Aorta (tissue), 5 donors: ENCODE measurements at regions not wholly inside any gene's neighbourhood (a gene's known extent, or its start where the extent isn't known, plus 50 kb on each side); places are given as distances from the start of the nearest gene placed in this dataset.

ENCODE experiments used
- ATAC-seq: fragments of 200-7000 bp; cut with Tn5 transposase; one replicate; pipeline ENCODE4 v1.9.1; 2022; ENCODE audit warnings: moderate library complexity; ENCODE audit not compliant: low FRiP score
- DNase-seq, 2 donors: peaks; one replicate each; pipeline ENCODE4 v3.0.0-alpha.2; 2020
- H3K27ac ChIP-seq, 2 donors: one replicate each; pipeline ENCODE4 v1.5.1; 2013; ENCODE audit warnings: low read length in 2 of 2, mild to moderate bottlenecking in 2 of 2, moderate library complexity in 2 of 2, control low read depth in 1 of 2, inconsistent platforms in 1 of 2, low read depth in 1 of 2
- H3K27me3 ChIP-seq, 2 donors: one replicate each; pipeline ENCODE4 v1.6.1; 2013; ENCODE audit warnings: control low read depth in 1 of 2, low read length in 1 of 2, mild to moderate bottlenecking in 1 of 2, moderate library complexity in 1 of 2; ENCODE audit not compliant: insufficient read depth in 2 of 2, control insufficient read depth in 1 of 2
- H3K36me3 ChIP-seq, 2 donors: one replicate each; pipeline ENCODE4 v1.6.1; 2013; ENCODE audit warnings: control low read depth in 1 of 2, low read length in 1 of 2, mild to moderate bottlenecking in 1 of 2; ENCODE audit not compliant: insufficient read depth in 2 of 2, control insufficient read depth in 1 of 2
- H3K4me1 ChIP-seq, 2 donors: one replicate each; pipeline ENCODE4 v1.6.1; 2013; ENCODE audit warnings: low read length in 2 of 2, control low read depth in 1 of 2, mild to moderate bottlenecking in 1 of 2, moderate library complexity in 1 of 2; ENCODE audit not compliant: insufficient read depth in 2 of 2, control insufficient read depth in 1 of 2
- H3K4me3 ChIP-seq, 2 donors: one replicate each; pipeline ENCODE4 v1.5.1; 2013; ENCODE audit warnings: low read length in 2 of 2, control low read depth in 1 of 2, mild to moderate bottlenecking in 1 of 2
- H3K9me3 ChIP-seq: one replicate; pipeline ENCODE4 v1.6.1; 2013; ENCODE audit warnings: mild to moderate bottlenecking, low read length; ENCODE audit not compliant: control insufficient read depth
- WGBS, 2 donors: extraction: QIAGEN DNeasy Blood & Tissue Kit; methylation state at CpG; one replicate each; pipeline ENCODE4 v1.1.7; 2013; 5-methylcytosine and 5-hydroxymethylcytosine counted together
- intact Hi-C, 2 donors: fragments of 100-400 bp; cut with DNase I; formaldehyde crosslinking; loops; one replicate each; pipeline versions ENCODE4 v1.14.2 to v1.15.0; 2022
- donor health status: healthy with polysubstance abuse.
- donor health status: Bipolar disorder and iron deficiency.
- donor health status: DM: no; HTN: no; CAD: no.
- donor health status: DM: no; HTN: no; CAD: no.
- donor health status: DM: yes; HTN: yes; CAD: no.

- Histone ChIP-seq H3K36me3 (no peaks in the 10 kb centered on the region), H3K27me3 (no peaks in the 10 kb centered on the region), H3K4me3 (no peak overlapping the region), H3K27ac (no peak overlapping the region), H3K4me1 (no peaks in the 10 kb centered on the region), H3K9me3 (no peaks in the 10 kb centered on the region)
- WGBS, 2 donors: 58 to 59% methylated on average over 6 of the region's 6 CpGs
- no peak for DNase-seq
- intact Hi-C loops: no loop called here
- no peak for ATAC-seq
Observed at GRCh38 chr16:6853565-6853964, 479.1 kb upstream of the RBFOX1 start.

GRCh38 chr16:6852643-6853225 is 479.9 kb upstream of the RBFOX1 start:
- no peak for ATAC-seq
- Histone ChIP-seq H3K27ac (no peak overlapping the region), H3K4me3 (no peak overlapping the region), H3K9me3 (no peaks in the 10 kb centered on the region), H3K4me1 (no peaks in the 10 kb centered on the region), H3K36me3 (no peaks in the 10 kb centered on the region), H3K27me3 (no peaks in the 10 kb centered on the region)
- 83 to 89% methylated on average over 3 of the region's 3 CpGs for WGBS, 2 donors
- intact Hi-C loops: no loop called here
- no peak for DNase-seq

GRCh38 chr16:6846452-6846851 is 486.2 kb upstream of the RBFOX1 start:
- H3K27me3 ChIP-seq: no peaks in the 10 kb centered on the region
- no peak overlapping the region for H3K27ac ChIP-seq
- H3K36me3 ChIP-seq: no peaks in the 10 kb centered on the region
- H3K4me1 ChIP-seq: no peaks in the 10 kb centered on the region
- H3K9me3 ChIP-seq: no peaks in the 10 kb centered on the region
- 55 to 62% methylated on average over 8 of the region's 8 CpGs for WGBS, 2 donors
- ATAC-seq (no peak), DNase-seq (no peak)
- no peak overlapping the region for H3K4me3 ChIP-seq
- intact Hi-C loops: no loop called here

GRCh38 chr16:6841392-6841791 is 491.3 kb upstream of the RBFOX1 start:
- Histone ChIP-seq H3K4me3 (no peak overlapping the region), H3K4me1 (no peaks in the 10 kb centered on the region), H3K9me3 (peaks cover 1% of the 10 kb centered on the region), H3K36me3 (no peaks in the 10 kb centered on the region), H3K27ac (no peak overlapping the region), H3K27me3 (no peaks in the 10 kb centered on the region)
- intact Hi-C loops: no loop called here
- 56 to 76% methylated on average over 6 of the region's 6 CpGs for WGBS, 2 donors
- DNase-seq (no peak), ATAC-seq (no peak)

GRCh38 chr16:6837722-6838121 is 494.9 kb upstream of the RBFOX1 start:
- Histone ChIP-seq H3K4me3 (no peak overlapping the region), H3K4me1 (no peaks in the 10 kb centered on the region), H3K27ac (no peak overlapping the region), H3K27me3 (no peaks in the 10 kb centered on the region), H3K9me3 (peaks cover 1% of the 10 kb centered on the region), H3K36me3 (no peaks in the 10 kb centered on the region)
- ATAC-seq (no peak), DNase-seq (no peak)
- intact Hi-C loops: no loop called here
- WGBS, 2 donors: 94 to 96% methylated on average over 2 of the region's 2 CpGs

- DNase-seq (no peak), ATAC-seq (no peak)
- intact Hi-C loops: no loop called here
- H3K9me3 ChIP-seq: peaks cover 1% of the 10 kb centered on the region
- 84 to 89% methylated on average over 3 of the region's 3 CpGs for WGBS, 2 donors
- H3K36me3 ChIP-seq: no peaks in the 10 kb centered on the region
- H3K27ac ChIP-seq: no peak overlapping the region
- no peaks in the 10 kb centered on the region for H3K27me3 ChIP-seq
- H3K4me3 ChIP-seq: no peak overlapping the region
- H3K4me1 ChIP-seq: no peaks in the 10 kb centered on the region
Observed at GRCh38 chr16:6836766-6837165, 495.9 kb upstream of the RBFOX1 start.

- no peaks in the 10 kb centered on the region for H3K36me3 ChIP-seq
- DNase-seq: no peak
- intact Hi-C loops: no loop called here
- WGBS, 2 donors: 75 to 77% methylated on average over 5 of the region's 5 CpGs
- no peak overlapping the region for H3K27ac ChIP-seq
- ATAC-seq: no peak
- H3K27me3 ChIP-seq: no peaks in the 10 kb centered on the region
- H3K4me1 ChIP-seq: no peaks in the 10 kb centered on the region
- H3K4me3 ChIP-seq: no peak overlapping the region
- peaks cover 1% of the 10 kb centered on the region for H3K9me3 ChIP-seq
Observed at GRCh38 chr16:6835941-6836340, 496.7 kb upstream of the RBFOX1 start.

- H3K4me1 ChIP-seq: no peaks in the 10 kb centered on the region
- H3K36me3 ChIP-seq: no peaks in the 10 kb centered on the region
- DNase-seq: no peak
- H3K4me3 ChIP-seq: no peak overlapping the region
- no peak overlapping the region for H3K27ac ChIP-seq
- H3K9me3 ChIP-seq: peaks cover 1% of the 10 kb centered on the region
- ATAC-seq: no peak
- 88 to 90% methylated on average over 2 of the region's 2 CpGs for WGBS, 2 donors
- intact Hi-C loops: no loop called here
- H3K27me3 ChIP-seq: no peaks in the 10 kb centered on the region
Observed at GRCh38 chr16:6835516-6835915, 497.1 kb upstream of the RBFOX1 start.

- DNase-seq (no peak), ATAC-seq (no peak)
- Histone ChIP-seq H3K9me3 (peaks cover 1% of the 10 kb centered on the region), H3K4me1 (no peaks in the 10 kb centered on the region), H3K4me3 (no peak overlapping the region), H3K27me3 (no peaks in the 10 kb centered on the region), H3K27ac (no peak overlapping the region), H3K36me3 (no peaks in the 10 kb centered on the region)
- intact Hi-C loops: no loop called here
- 74% methylated on average over 7 of the region's 7 CpGs for WGBS, 2 donors
Observed at GRCh38 chr16:6828690-6829089, 504.0 kb upstream of the RBFOX1 start.
